ENCODE measurements at regions not wholly inside any gene's neighbourhood (a gene's known extent, or its start where the extent isn't known, plus 50 kb on each side); places are given as distances from the start of the nearest gene placed in this dataset.

DNA sequence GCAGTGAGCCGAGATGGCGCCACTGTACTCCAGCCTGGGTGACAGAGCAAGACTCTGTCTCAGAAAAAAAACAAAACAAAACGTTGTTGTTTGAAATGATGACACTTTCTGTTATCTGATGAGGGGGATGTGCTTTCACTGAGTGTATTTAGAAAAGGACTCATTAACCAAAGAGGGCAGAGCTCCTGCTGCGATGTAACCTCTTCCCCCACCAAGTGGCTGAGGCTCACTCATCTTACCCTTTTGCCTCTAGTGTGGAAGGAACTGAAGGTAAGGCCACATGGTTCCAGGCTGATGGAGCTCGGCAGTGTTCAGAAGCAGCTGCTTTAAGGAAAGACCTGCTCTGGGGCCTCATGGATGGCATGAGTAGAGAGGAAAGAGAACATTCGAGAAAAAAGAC lies 105.7 kb upstream of the RUNX1 start:
- TF ChIP-seq, protein P1, sequence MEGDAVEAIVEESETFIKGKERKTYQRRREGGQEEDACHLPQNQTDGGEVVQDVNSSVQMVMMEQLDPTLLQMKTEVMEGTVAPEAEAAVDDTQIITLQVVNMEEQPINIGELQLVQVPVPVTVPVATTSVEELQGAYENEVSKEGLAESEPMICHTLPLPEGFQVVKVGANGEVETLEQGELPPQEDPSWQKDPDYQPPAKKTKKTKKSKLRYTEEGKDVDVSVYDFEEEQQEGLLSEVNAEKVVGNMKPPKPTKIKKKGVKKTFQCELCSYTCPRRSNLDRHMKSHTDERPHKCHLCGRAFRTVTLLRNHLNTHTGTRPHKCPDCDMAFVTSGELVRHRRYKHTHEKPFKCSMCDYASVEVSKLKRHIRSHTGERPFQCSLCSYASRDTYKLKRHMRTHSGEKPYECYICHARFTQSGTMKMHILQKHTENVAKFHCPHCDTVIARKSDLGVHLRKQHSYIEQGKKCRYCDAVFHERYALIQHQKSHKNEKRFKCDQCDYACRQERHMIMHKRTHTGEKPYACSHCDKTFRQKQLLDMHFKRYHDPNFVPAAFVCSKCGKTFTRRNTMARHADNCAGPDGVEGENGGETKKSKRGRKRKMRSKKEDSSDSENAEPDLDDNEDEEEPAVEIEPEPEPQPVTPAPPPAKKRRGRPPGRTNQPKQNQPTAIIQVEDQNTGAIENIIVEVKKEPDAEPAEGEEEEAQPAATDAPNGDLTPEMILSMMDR (IDR thresholded peaks at IDR 0.05), result no peak
- TF ChIP-seq POLR2A (IDR thresholded peaks at IDR 0.05), result no peak

Measured in adrenal gland (tissue), 5 donors.